ENCODE measurements at regions not wholly inside any gene's neighbourhood (a gene's known extent, or its start where the extent isn't known, plus 50 kb on each side); places are given as distances from the start of the nearest gene placed in this dataset.

DNA sequence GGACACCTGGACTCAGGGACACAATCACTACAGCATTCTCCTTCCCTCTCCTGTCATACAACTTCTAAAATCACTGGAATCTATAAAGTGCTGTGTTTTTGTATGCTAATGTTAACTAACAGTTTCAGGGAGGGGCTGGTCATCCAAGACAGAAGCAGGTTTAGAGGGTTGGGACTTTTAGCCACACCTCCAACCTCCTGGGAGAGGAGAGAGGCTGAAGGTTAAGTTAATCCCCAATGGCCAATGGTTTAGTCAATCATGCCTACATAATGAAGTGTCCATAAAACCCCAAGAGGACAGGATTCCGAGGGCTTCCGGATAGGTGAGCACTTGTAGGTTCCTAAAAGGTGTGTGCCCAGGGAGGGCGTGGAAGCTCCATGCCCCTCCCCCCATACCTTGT, 219.3 kb upstream of the CTNNB1 start:
- no peak overlapping the region for H3K56ac ChIP-seq (replicated peaks; ENCODE audit: insufficient read length, low read depth, low read length)
- no peak overlapping the region for H3K9ac ChIP-seq (replicated peaks in 1 of 4; ENCODE audit: extremely low read depth in 1 of 4, low read depth in 3 of 4, low read length in 3 of 4)
- H4K5ac ChIP-seq (ENCODE audit: insufficient read length, low read depth, low read length): no peak overlapping the region
- no peak overlapping the region for H2BK120ac ChIP-seq (replicated peaks; ENCODE audit: low read depth, low read length)
- H3K4me1 ChIP-seq (replicated peaks in 1 of 4; ENCODE audit: control insufficient read depth in 3 of 4, insufficient read depth in 4 of 4, low read length in 3 of 4): no peaks in the 10 kb centered on the region
- no peak overlapping the region for H3K18ac ChIP-seq (ENCODE audit: extremely low read depth, low read length)
- no peaks in the 10 kb centered on the region for H3K79me2 ChIP-seq (ENCODE audit: control insufficient read depth in 1 of 2, insufficient read depth in 2 of 2, low read length in 2 of 2)
- no peak overlapping the region for H3K4me2 ChIP-seq (ENCODE audit: insufficient read depth in 1 of 2, low read depth in 2 of 2, low read length in 2 of 2)
- H2BK12ac ChIP-seq (ENCODE audit: low read depth, low read length): no peak overlapping the region
- H2BK15ac ChIP-seq (ENCODE audit: low read length): no peak overlapping the region
- no peak overlapping the region for H4K91ac ChIP-seq (replicated peaks; ENCODE audit: insufficient read length, low read length)
- FAIRE-seq (no peak), DNase-seq (ENCODE audit: low read depth in 1 of 2, low spot score in 2 of 2) (no peak)
- no peak overlapping the region for H2BK20ac ChIP-seq (ENCODE audit: low read length)
- H4K20me1 ChIP-seq (replicated peaks in 1 of 2; ENCODE audit: control insufficient read depth in 1 of 2, insufficient read depth in 2 of 2, low read length in 2 of 2): no peaks in the 10 kb centered on the region
- TF ChIP-seq TCF12 (IDR thresholded peaks at IDR 0.05; ENCODE audit: low read depth, low read length) (no peak), CEBPB (IDR thresholded peaks at IDR 0.05; ENCODE audit: low read depth, low read length) (no peak), CHD2 (IDR thresholded peaks at IDR 0.05; ENCODE audit: low read length) (no peak), SIN3A (conservative IDR thresholded peaks at IDR 0.05 in 1 of 2, IDR thresholded peaks at IDR 0.05 in 1 of 2; ENCODE audit: low read depth in 1 of 2, low read length in 2 of 2) (no peak), TAF7 (optimal IDR thresholded peaks at IDR 0.05; ENCODE audit: borderline replicate concordance, low read depth, low read length) (no peak), JUN (IDR thresholded peaks at IDR 0.05; ENCODE audit: low read depth, low read length) (no peak), NANOG (IDR thresholded peaks at IDR 0.05; ENCODE audit: insufficient read depth, low read depth, low read length, poor library complexity, severe bottlenecking) (no peak)
- CTCF ChIA-PET (ENCODE audit: partially characterized antibody): no interaction called here
- no peaks in the 10 kb centered on the region for H3K27me3 ChIP-seq (replicated peaks in 1 of 4; ENCODE audit: control insufficient read depth in 3 of 4, extremely low read depth in 1 of 4, insufficient read depth in 3 of 4, low read length in 3 of 4)
- no peak overlapping the region for H3K23ac ChIP-seq (ENCODE audit: insufficient read length)
- H3K9me3 ChIP-seq (ENCODE audit: insufficient read depth in 2 of 2, low read depth in 1 of 2, low read length in 1 of 2): no peaks in the 10 kb centered on the region
- POLR2A ChIA-PET (ENCODE audit: partially characterized antibody): no interaction called here
- H3K14ac ChIP-seq (ENCODE audit: insufficient read length): no peak overlapping the region
- H2BK5ac ChIP-seq (ENCODE audit: low read depth, low read length): no peak overlapping the region
- no peak overlapping the region for H4K8ac ChIP-seq (ENCODE audit: extremely low read depth, insufficient read depth, low read length)
- no peak overlapping the region for H3K4me3 ChIP-seq (ENCODE audit: extremely low read depth in 1 of 4, insufficient read depth in 2 of 4, low read depth in 3 of 4, low read length in 4 of 4)
- H2AK5ac ChIP-seq (ENCODE audit: low read depth, low read length): no peak overlapping the region
- H3K36me3 ChIP-seq (ENCODE audit: control insufficient read depth in 2 of 4, insufficient read depth in 4 of 4, low read length in 3 of 4): no peaks in the 10 kb centered on the region
- no peaks in the 10 kb centered on the region for H3K23me2 ChIP-seq (ENCODE audit: low read depth, low read length)
- no peak overlapping the region for H2AFZ ChIP-seq (ENCODE audit: low read length)
- no peak overlapping the region for H3K27ac ChIP-seq (ENCODE audit: low read depth, low read length)
- no peak overlapping the region for H3K4ac ChIP-seq (replicated peaks; ENCODE audit: insufficient read length, low read depth, low read length)
- no peaks in the 10 kb centered on the region for H3K79me1 ChIP-seq (ENCODE audit: low read depth, low read length)
- WGBS, 2 experiments (ENCODE audit: extremely low coverage in 1 of 2, insufficient coverage in 1 of 2, insufficient read length in 1 of 2, insufficient replicate concordance in 2 of 2, low coverage in 1 of 2, low lambda C conversion rate in 2 of 2, missing lambda C conversion rate in 1 of 2): 94% methylated on average over 3 of the region's 3 CpGs; no CpG with 5 or more reads in 1 of the 2 experiments
